HEK293 (cell line): ENCODE measurements at regions not wholly inside any gene's neighbourhood (a gene's known extent, or its start where the extent isn't known, plus 50 kb on each side); places are given as distances from the start of the nearest gene placed in this dataset.

Experiments used
- BCL11B ChIP-seq: fragments of 450-650 bp; formaldehyde crosslinking; IDR thresholded peaks from 2 replicates; pipeline ENCODE4 v1.5.1; 2016; ENCODE audit warnings: low read depth, missing biosample characterization, missing genetic modification characterization
- GLIS1 ChIP-seq: fragments of 450-650 bp; formaldehyde crosslinking; IDR thresholded peaks from 2 replicates; pipeline ENCODE4 v1.5.1; 2016; ENCODE audit warnings: missing biosample characterization, missing genetic modification characterization
- GLIS2 ChIP-seq: fragments of 450-650 bp; formaldehyde crosslinking; IDR thresholded peaks from 2 replicates; pipeline ENCODE4 v1.5.1; 2016; ENCODE audit warnings: missing biosample characterization, missing genetic modification characterization
- KLF1 ChIP-seq: fragments of 450-650 bp; formaldehyde crosslinking; IDR thresholded peaks from 2 replicates; pipeline ENCODE4 v1.5.1; 2016; ENCODE audit warnings: missing biosample characterization, missing genetic modification characterization
- KLF8 ChIP-seq: fragments of 450-650 bp; formaldehyde crosslinking; IDR thresholded peaks from 2 replicates; pipeline ENCODE4 v1.5.1; 2016; ENCODE audit warnings: missing biosample characterization, missing genetic modification characterization
- KLF9 ChIP-seq: fragments of 450-650 bp; formaldehyde crosslinking; IDR thresholded peaks from 2 replicates; pipeline ENCODE4 v1.5.1; 2016; ENCODE audit warnings: missing biosample characterization, missing genetic modification characterization, low read depth
- MEIS1 ChIP-seq: sonication (generic); formaldehyde crosslinking; IDR thresholded peaks from 2 replicates; pipeline ENCODE4 v1.8.1; 2022; ENCODE audit warnings: missing genetic modification reagents, mild to moderate bottlenecking, borderline replicate concordance
- PRDM10 ChIP-seq: fragments of 450-650 bp; formaldehyde crosslinking; IDR thresholded peaks from 2 replicates; pipeline ENCODE4 v1.5.1; 2016; ENCODE audit warnings: missing biosample characterization, missing genetic modification characterization
- REST ChIP-seq: fragments of 450-650 bp; formaldehyde crosslinking; IDR thresholded peaks from 2 replicates; pipeline ENCODE4 v1.5.1; 2016; ENCODE audit warnings: missing biosample characterization, missing genetic modification characterization
- SP2 ChIP-seq: fragments of 450-650 bp; formaldehyde crosslinking; IDR thresholded peaks from 2 replicates; pipeline ENCODE4 v1.5.1; 2016; ENCODE audit warnings: missing biosample characterization, missing genetic modification characterization
- YY1 ChIP-seq: fragments of 450-650 bp; formaldehyde crosslinking; IDR thresholded peaks from 2 replicates; pipeline ENCODE4 v1.5.1; 2018; ENCODE audit warnings: missing biosample characterization, missing genetic modification characterization
- ZBTB17 ChIP-seq: fragments of 450-650 bp; formaldehyde crosslinking; IDR thresholded peaks from 2 replicates; pipeline ENCODE4 v1.5.1; 2016; ENCODE audit warnings: missing biosample characterization, missing genetic modification characterization
- ZBTB20 ChIP-seq: fragments of 450-650 bp; formaldehyde crosslinking; IDR thresholded peaks from 2 replicates; pipeline ENCODE4 v1.5.1; 2016; ENCODE audit warnings: missing biosample characterization, missing genetic modification characterization
- ZBTB26 ChIP-seq: fragments of 450-650 bp; formaldehyde crosslinking; optimal IDR thresholded peaks from 2 replicates; pipeline ENCODE3; 2016; ENCODE audit warnings: missing biosample characterization, mild to moderate bottlenecking, missing genetic modification characterization
- ZBTB8A ChIP-seq: fragments of 450-650 bp; formaldehyde crosslinking; IDR thresholded peaks from 2 replicates; pipeline ENCODE4 v1.5.1; 2016; ENCODE audit warnings: missing biosample characterization, missing genetic modification characterization
- ZFP69B ChIP-seq: fragments of 450-650 bp; formaldehyde crosslinking; IDR thresholded peaks from 2 replicates; pipeline ENCODE4 v1.5.1; 2016; ENCODE audit warnings: missing biosample characterization, missing genetic modification characterization
- ZNF155 ChIP-seq: fragments of 450-650 bp; formaldehyde crosslinking; IDR thresholded peaks from 2 replicates; pipeline ENCODE4 v1.5.1; 2016; ENCODE audit warnings: missing biosample characterization, missing genetic modification characterization
- ZNF169 ChIP-seq: fragments of 450-650 bp; formaldehyde crosslinking; IDR thresholded peaks from 2 replicates; pipeline ENCODE4 v1.5.1; 2016; ENCODE audit warnings: missing biosample characterization, missing genetic modification characterization
- ZNF292 ChIP-seq: fragments of 450-650 bp; formaldehyde crosslinking; IDR thresholded peaks from 2 replicates; pipeline ENCODE4 v1.5.1; 2016; ENCODE audit warnings: low read depth, missing biosample characterization, missing genetic modification characterization, borderline replicate concordance
- ZNF302 ChIP-seq: fragments of 450-650 bp; formaldehyde crosslinking; IDR thresholded peaks from 2 replicates; pipeline ENCODE4 v1.5.1; 2016; ENCODE audit warnings: missing biosample characterization, missing genetic modification characterization, low read depth
- ZNF335 ChIP-seq: fragments of 450-650 bp; formaldehyde crosslinking; conservative IDR thresholded peaks from 2 replicates; pipeline ENCODE4 v1.5.1; 2016; ENCODE audit warnings: missing biosample characterization, missing genetic modification characterization
- ZNF394 ChIP-seq: fragments of 450-650 bp; formaldehyde crosslinking; IDR thresholded peaks from 2 replicates; pipeline ENCODE4 v1.5.1; 2016; ENCODE audit warnings: missing biosample characterization, missing genetic modification characterization, mild to moderate bottlenecking, moderate library complexity, borderline replicate concordance
- ZNF488 ChIP-seq: fragments of 450-650 bp; formaldehyde crosslinking; IDR thresholded peaks from 2 replicates; pipeline ENCODE4 v1.5.1; 2016; ENCODE audit warnings: missing biosample characterization, missing genetic modification characterization
- ZNF514 ChIP-seq: fragments of 450-650 bp; formaldehyde crosslinking; IDR thresholded peaks from 2 replicates; pipeline ENCODE4 v1.5.1; 2016; ENCODE audit warnings: missing biosample characterization, missing genetic modification characterization
- ZNF530 ChIP-seq: fragments of 450-650 bp; formaldehyde crosslinking; IDR thresholded peaks from 2 replicates; pipeline ENCODE4 v1.5.1; 2016; ENCODE audit warnings: low read depth, missing biosample characterization, missing genetic modification characterization
- ZNF555 ChIP-seq: fragments of 450-650 bp; formaldehyde crosslinking; conservative IDR thresholded peaks from 2 replicates; pipeline ENCODE4 v1.5.1; 2017; ENCODE audit warnings: missing biosample characterization, mild to moderate bottlenecking, missing genetic modification characterization, inconsistent platforms
- ZNF571 ChIP-seq: fragments of 450-650 bp; formaldehyde crosslinking; IDR thresholded peaks from 2 replicates; pipeline ENCODE4 v1.5.0; 2017; ENCODE audit warnings: missing biosample characterization, missing genetic modification characterization
- ZNF580 ChIP-seq: fragments of 450-650 bp; formaldehyde crosslinking; IDR thresholded peaks from 2 replicates; pipeline ENCODE4 v1.5.1; 2016; ENCODE audit warnings: missing biosample characterization, missing genetic modification characterization
- ZNF600 ChIP-seq: fragments of 450-650 bp; formaldehyde crosslinking; IDR thresholded peaks from 2 replicates; pipeline ENCODE4 v1.5.1; 2016; ENCODE audit warnings: missing biosample characterization, missing genetic modification characterization
- ZNF626 ChIP-seq: fragments of 450-650 bp; sonication (Bioruptor Pico); formaldehyde crosslinking; IDR thresholded peaks from 2 replicates; pipeline ENCODE4 v1.5.1; 2018; ENCODE audit warnings: missing biosample characterization, missing genetic modification characterization, inconsistent platforms
- ZNF629 ChIP-seq: fragments of 450-650 bp; formaldehyde crosslinking; IDR thresholded peaks from 2 replicates; pipeline ENCODE4 v1.5.1; 2017; ENCODE audit warnings: missing biosample characterization, missing genetic modification characterization
- ZNF777 ChIP-seq: fragments of 450-650 bp; formaldehyde crosslinking; IDR thresholded peaks from 2 replicates; pipeline ENCODE4 v1.5.1; 2017; ENCODE audit warnings: missing biosample characterization, missing genetic modification characterization, borderline replicate concordance

- TF ChIP-seq ZNF530 (tag by site-specific recombination) (no peak), ZNF292 (tag by site-specific recombination) (no peak), ZNF626 (tag by site-specific recombination) (no peak), REST (0 out of 2 replicates have a peak, but pooled peaks have one; percentile 10), ZBTB26 (tag by site-specific recombination) (peak; percentile 54), MEIS1 (CRISPR knock-in tag) (no peak), ZBTB8A (peak; percentile 68), KLF1 (peak; percentile 52), KLF9 (tag by site-specific recombination) (0 out of 2 replicates have a peak, but pooled peaks have one; percentile 24), GLIS1 (tag by site-specific recombination) (peak; percentile 54), ZNF600 (tag by site-specific recombination) (no peak), BCL11B (tag by site-specific recombination) (no peak), ZBTB17 (tag by site-specific recombination) (no peak), ZNF629 (tag by site-specific recombination) (peak; percentile 99), ZNF169 (tag by site-specific recombination) (no peak), ZNF488 (tag by site-specific recombination) (no peak), KLF8 (peak; percentile 49; the same call in 1 of the 2 replicates), ZNF571 (no peak), ZNF394 (tag by site-specific recombination) (no peak), ZNF514 (tag by site-specific recombination) (no peak), ZNF155 (tag by site-specific recombination) (no peak), YY1 (tag by site-specific recombination) (no peak), ZBTB20 (tag by site-specific recombination) (0 out of 2 replicates have a peak, but pooled peaks have one; percentile 7), ZNF302 (no peak), ZNF555 (tag by site-specific recombination) (no peak), ZFP69B (tag by site-specific recombination) (no peak), ZNF335 (peak; percentile 91), PRDM10 (tag by site-specific recombination) (peak; percentile 33; the same call in 1 of the 2 replicates), ZNF777 (tag by site-specific recombination) (no peak), ZNF580 (tag by site-specific recombination) (no peak), SP2 (tag by site-specific recombination) (peak; percentile 61), GLIS2 (tag by site-specific recombination) (peak; percentile 38)
Observed at GRCh38 chr7:66413379-66414114, 208.4 kb downstream of the TPST1 start (continued).
